CD4-positive, alpha-beta T cell (primary cell): ENCODE measurements at regions not wholly inside any gene's neighbourhood (a gene's known extent, or its start where the extent isn't known, plus 50 kb on each side); places are given as distances from the start of the nearest gene placed in this dataset.

Source experiments
- ATAC-seq: fragments of 200-7000 bp; cut with Tn5 transposase; one replicate; pipeline ENCODE4 v1.10.0; 2022; ENCODE audit warnings: mild to moderate bottlenecking; ENCODE audit not compliant: poor library complexity
- CTCF ChIA-PET: fragments of 350-600 bp; sonication (Branson Sonifier 250); formaldehyde crosslinking; loops from one replicate; lab custom pipeline; 2021; ENCODE audit warnings: antibody characterized with exemption, inconsistent platforms; lab: Charles Lee
- POLR2A ChIA-PET: fragments of 350-600 bp; sonication (Branson Sonifier 250); formaldehyde crosslinking; loops from one replicate; lab custom pipeline; 2021; ENCODE audit warnings: antibody characterized with exemption, inconsistent platforms; lab: Charles Lee
- DNase-seq, 14 experiments: peaks; one replicate each; pipeline ENCODE4 v3.0.0-alpha.2; 2013 to 2020; ENCODE audit warnings: mixed read lengths in 2 of 14
- H3K27ac ChIP-seq, 2 donors: one replicate each; pipeline versions ENCODE4 v1.5.1 to v1.7.0; 2013; ENCODE audit warnings: low read length in 2 of 2, low read depth in 1 of 2, mild to moderate bottlenecking in 1 of 2
- H3K27me3 ChIP-seq, 2 experiments: 1 replicate in 1 of 2; 2 replicates in 1 of 2; pipeline versions ENCODE4 v1.6.1 to v1.7.0; 2013; ENCODE audit warnings: low read length in 2 of 2, control low read depth in 1 of 2, mild to moderate bottlenecking in 1 of 2, moderate library complexity in 1 of 2; ENCODE audit not compliant: insufficient read depth in 2 of 2, control insufficient read depth in 1 of 2
- H3K36me3 ChIP-seq: one replicate; pipeline ENCODE4 v1.6.1; 2013; ENCODE audit warnings: low read length, control low read depth; ENCODE audit not compliant: insufficient read depth
- H3K4me1 ChIP-seq: one replicate; pipeline ENCODE4 v1.6.1; 2013; ENCODE audit warnings: low read length, control low read depth; ENCODE audit not compliant: insufficient read depth
- H3K4me3 ChIP-seq: one replicate; pipeline ENCODE4 v1.5.1; 2013; ENCODE audit warnings: mild to moderate bottlenecking, low read length, moderate library complexity
- H3K9me3 ChIP-seq, 2 experiments: 1 replicate in 1 of 2; 2 replicates in 1 of 2; pipeline versions ENCODE4 v1.6.1 to v1.7.0; 2013; ENCODE audit warnings: low read length in 2 of 2, mild to moderate bottlenecking in 2 of 2, control low read depth in 1 of 2, moderate library complexity in 1 of 2; ENCODE audit not compliant: control insufficient read depth in 1 of 2, insufficient read depth in 1 of 2
- H3K27ac Mint-ChIP-seq: one replicate; pipeline ENCODE4 v1.8.0; 2020; ENCODE audit warnings: mixed read lengths
- H3K27me3 Mint-ChIP-seq: one replicate; pipeline ENCODE4 v1.8.0; 2021; ENCODE audit warnings: mixed read lengths
- H3K36me3 Mint-ChIP-seq: one replicate; pipeline ENCODE4 v1.8.0; 2021; ENCODE audit warnings: low read depth, mixed read lengths
- H3K4me1 Mint-ChIP-seq: one replicate; pipeline ENCODE4 v1.8.0; 2021; ENCODE audit warnings: low read depth, mixed read lengths
- H3K4me3 Mint-ChIP-seq: one replicate; pipeline ENCODE4 v1.8.0; 2020; ENCODE audit warnings: mild to moderate bottlenecking, mixed read lengths
- H3K9me3 Mint-ChIP-seq: one replicate; pipeline ENCODE4 v1.8.0; 2020; ENCODE audit warnings: mixed read lengths
- CTCF ChIP-seq: fragments of 200-600 bp; IDR thresholded peaks from one replicate; pipeline ENCODE4 v1.8.0; 2022; ENCODE audit warnings: antibody characterized with exemption, mild to moderate bottlenecking
- intact Hi-C, 2 experiments: fragments of 100-400 bp; cut with DNase I in 1 of 2; cut with micrococcal nuclease in 1 of 2; formaldehyde crosslinking; loops; one replicate each; pipeline versions ENCODE4 v1.15.1 to v1.9.0; 2023 to 2025; cut with DNase I, micrococcal nuclease

DNA sequence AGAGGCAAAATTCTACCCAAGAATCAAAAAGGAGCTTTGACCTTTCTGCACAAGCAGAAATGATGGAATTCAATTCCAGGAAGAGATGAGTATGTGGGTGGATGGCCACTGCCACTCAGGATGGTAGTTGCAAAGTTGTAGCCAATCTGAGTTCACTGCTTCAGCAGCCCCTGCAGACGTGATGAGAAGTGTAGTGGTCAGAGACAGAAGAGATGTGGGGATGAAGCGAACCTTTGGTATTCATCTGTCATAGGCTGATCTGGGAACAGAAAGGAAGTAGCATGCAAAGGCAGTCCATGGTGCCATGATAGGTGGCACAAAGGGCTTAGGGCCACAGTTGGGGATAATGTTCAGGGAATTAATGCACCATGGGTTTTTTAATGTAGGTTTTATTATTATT lies 81.1 kb upstream of the PGBD5 start:
- no peak for TF ChIP-seq CTCF
- DNase-seq (no peak), ATAC-seq (no peak)
- peaks cover 0 to 4% of the 10 kb centered on the region in 2 experiments for H3K27me3 ChIP-seq
- H3K36me3 Mint-ChIP-seq = no peaks in the 10 kb centered on the region
- H3K4me1 ChIP-seq = no peaks in the 10 kb centered on the region
- POLR2A ChIA-PET = no interaction called here
- intact Hi-C loops = no loop called here
- peaks cover 4% of the 10 kb centered on the region for H3K27me3 Mint-ChIP-seq
- CTCF ChIA-PET = no interaction called here
- no peak overlapping the region for H3K27ac Mint-ChIP-seq
- no peaks in the 10 kb centered on the region for H3K9me3 ChIP-seq
- no peak overlapping the region for H3K4me3 ChIP-seq
- H3K4me1 Mint-ChIP-seq = peaks cover 5% of the 10 kb centered on the region
- H3K27ac ChIP-seq = no peak overlapping the region
- no peaks in the 10 kb centered on the region for H3K36me3 ChIP-seq
- no peaks in the 10 kb centered on the region for H3K9me3 Mint-ChIP-seq
- H3K4me3 Mint-ChIP-seq = no peak overlapping the region

- Histone ChIP-seq H3K4me3 (no peak overlapping the region), H3K4me1 (no peaks in the 10 kb centered on the region), H3K9me3 (no peaks in the 10 kb centered on the region), H3K36me3 (no peaks in the 10 kb centered on the region), H3K27ac (no peak overlapping the region), H3K27me3 (peaks cover 0 to 4% of the 10 kb centered on the region in 2 experiments)
- intact Hi-C loops = no loop called here
- peaks cover 4% of the 10 kb centered on the region for H3K27me3 Mint-ChIP-seq
- no peak for DNase-seq
- TF ChIP-seq CTCF = no peak
- no peaks in the 10 kb centered on the region for H3K9me3 Mint-ChIP-seq
- H3K4me3 Mint-ChIP-seq = no peak overlapping the region
- no peak overlapping the region for H3K27ac Mint-ChIP-seq
- ATAC-seq = no peak
- ChIA-PET POLR2A (no interaction called here), CTCF (no interaction called here)
- no peaks in the 10 kb centered on the region for H3K36me3 Mint-ChIP-seq
- peaks cover 5% of the 10 kb centered on the region for H3K4me1 Mint-ChIP-seq
Measured at GRCh38 chr1:230506451-230506850, 80.3 kb upstream of the PGBD5 start.

DNA sequence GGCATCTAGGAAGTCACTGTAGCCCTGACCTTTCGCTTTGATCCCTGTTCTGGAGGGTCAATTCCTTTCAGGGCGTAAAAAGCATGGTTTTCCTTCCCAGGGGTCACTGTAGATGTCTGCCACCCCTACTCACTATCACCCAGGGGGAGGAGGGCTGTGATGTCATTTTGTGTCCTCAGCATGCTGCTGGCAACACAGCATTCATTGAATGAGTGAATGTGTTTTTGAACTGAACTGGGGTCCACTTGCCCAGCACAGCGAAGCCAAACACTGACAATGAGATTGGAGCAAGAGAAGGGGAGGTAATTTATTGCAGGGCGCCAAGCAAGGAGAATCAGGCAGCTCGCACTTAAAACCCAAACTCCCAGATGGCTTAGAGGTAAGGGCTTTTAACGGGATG lies 78.2 kb upstream of the PGBD5 start:
- ChIA-PET POLR2A (no interaction called here), CTCF (no interaction called here)
- Histone ChIP-seq H3K27ac (no peak overlapping the region), H3K27me3 (no peaks in the 10 kb centered on the region), H3K36me3 (no peaks in the 10 kb centered on the region), H3K4me3 (no peak overlapping the region), H3K4me1 (no peaks in the 10 kb centered on the region), H3K9me3 (no peaks in the 10 kb centered on the region)
- no peak for TF ChIP-seq CTCF
- DNase-seq = no peak
- no peak for ATAC-seq
- H3K9me3 Mint-ChIP-seq = no peaks in the 10 kb centered on the region
- H3K27ac Mint-ChIP-seq = no peak overlapping the region
- H3K4me3 Mint-ChIP-seq = no peak overlapping the region
- intact Hi-C loops = no loop called here
- H3K27me3 Mint-ChIP-seq = no peaks in the 10 kb centered on the region
- H3K4me1 Mint-ChIP-seq = peaks cover 5% of the 10 kb centered on the region
- no peaks in the 10 kb centered on the region for H3K36me3 Mint-ChIP-seq
